GM12872 (cell line): ENCODE measurements at regions not wholly inside any gene's neighbourhood (a gene's known extent, or its start where the extent isn't known, plus 50 kb on each side); places are given as distances from the start of the nearest gene placed in this dataset.

ENCODE experiments used
- TF ChIP-seq, protein P1 (sequence below): IDR thresholded peaks from 3 replicates; pipeline ENCODE4 v1.5.1; 2011; ENCODE audit warnings: low read depth, mild to moderate bottlenecking, low read length, moderate library complexity; ENCODE audit not compliant: insufficient read depth

DNA sequence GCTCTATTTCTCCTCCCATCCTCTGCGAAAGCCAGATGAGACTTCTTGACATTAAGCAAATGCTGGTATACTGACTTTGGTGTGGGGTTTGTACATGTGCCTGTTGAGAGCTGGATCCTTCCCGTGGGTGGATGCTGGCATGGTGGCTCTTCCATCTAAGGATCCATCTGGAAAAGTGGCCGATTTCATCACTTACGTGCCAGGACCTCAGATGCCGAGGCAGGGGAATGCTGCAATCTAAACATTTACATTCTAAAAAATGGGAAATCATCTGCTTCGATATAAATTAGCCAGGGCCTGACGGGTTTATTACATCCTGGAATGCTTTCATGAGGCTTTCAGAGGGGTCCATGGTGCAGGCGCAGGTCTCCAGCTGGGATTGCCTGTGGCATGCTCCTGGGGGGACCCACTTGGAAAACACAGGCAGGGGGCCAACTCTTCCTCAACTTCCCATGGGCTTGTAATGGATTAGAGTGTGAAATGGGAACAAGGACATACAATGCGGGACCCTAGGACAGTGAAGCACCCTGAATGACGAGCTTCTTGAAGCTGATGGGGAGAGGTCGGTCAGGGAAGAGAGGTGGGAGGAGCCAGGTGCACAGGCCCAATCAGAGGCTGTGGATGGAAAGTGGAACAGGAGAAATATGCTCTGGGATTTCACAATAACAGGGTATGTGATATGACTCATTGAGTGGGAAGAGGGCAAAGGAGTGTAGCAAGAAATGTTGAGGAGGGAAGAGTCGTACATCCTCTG lies 105.5 kb upstream of the PITX1 start:
- TF ChIP-seq, protein P1, sequence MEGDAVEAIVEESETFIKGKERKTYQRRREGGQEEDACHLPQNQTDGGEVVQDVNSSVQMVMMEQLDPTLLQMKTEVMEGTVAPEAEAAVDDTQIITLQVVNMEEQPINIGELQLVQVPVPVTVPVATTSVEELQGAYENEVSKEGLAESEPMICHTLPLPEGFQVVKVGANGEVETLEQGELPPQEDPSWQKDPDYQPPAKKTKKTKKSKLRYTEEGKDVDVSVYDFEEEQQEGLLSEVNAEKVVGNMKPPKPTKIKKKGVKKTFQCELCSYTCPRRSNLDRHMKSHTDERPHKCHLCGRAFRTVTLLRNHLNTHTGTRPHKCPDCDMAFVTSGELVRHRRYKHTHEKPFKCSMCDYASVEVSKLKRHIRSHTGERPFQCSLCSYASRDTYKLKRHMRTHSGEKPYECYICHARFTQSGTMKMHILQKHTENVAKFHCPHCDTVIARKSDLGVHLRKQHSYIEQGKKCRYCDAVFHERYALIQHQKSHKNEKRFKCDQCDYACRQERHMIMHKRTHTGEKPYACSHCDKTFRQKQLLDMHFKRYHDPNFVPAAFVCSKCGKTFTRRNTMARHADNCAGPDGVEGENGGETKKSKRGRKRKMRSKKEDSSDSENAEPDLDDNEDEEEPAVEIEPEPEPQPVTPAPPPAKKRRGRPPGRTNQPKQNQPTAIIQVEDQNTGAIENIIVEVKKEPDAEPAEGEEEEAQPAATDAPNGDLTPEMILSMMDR = no peak

GRCh38 chr5:135138116-135138850 lies 104.3 kb upstream of the PITX1 start:
- TF ChIP-seq, protein P1 = no peak

DNA sequence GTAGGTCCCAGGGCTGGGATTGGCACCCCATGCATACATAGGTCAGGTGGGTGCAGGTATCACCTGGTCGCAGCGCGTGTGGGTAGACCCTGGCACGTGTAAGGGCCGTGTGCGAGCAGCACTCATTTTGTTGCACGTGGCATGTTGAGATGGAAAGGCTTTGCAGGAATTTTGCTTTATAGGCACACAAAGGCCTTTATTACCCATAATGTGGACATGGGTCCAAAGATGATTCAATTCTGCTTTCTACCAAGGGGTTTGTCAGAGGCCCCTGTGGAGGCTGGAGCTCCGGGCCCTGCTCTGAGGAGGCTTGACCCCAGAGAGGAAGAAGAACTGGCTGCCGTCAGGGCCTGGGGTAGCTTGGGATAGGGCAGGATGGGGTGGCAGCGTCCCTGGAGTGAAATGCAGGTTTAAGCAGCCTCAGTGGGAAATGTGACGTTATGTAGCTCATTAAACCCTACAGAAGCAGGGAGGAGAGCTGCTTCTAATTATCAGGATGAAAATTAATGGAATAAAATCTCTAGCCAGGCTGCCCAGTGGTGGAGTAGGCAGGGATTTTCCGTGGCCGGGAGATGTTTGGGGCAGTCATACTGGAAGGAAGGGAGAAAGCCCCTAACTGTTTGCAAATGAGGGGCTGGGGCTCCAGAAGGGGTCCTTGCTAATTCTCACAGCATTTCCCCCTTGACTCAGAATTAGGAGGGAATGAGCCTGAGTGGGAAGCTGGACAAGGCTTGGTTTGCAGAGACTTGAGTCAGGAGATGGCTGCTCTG lies 103.3 kb upstream of the PITX1 start:
- TF ChIP-seq, protein P1 = no peak

DNA sequence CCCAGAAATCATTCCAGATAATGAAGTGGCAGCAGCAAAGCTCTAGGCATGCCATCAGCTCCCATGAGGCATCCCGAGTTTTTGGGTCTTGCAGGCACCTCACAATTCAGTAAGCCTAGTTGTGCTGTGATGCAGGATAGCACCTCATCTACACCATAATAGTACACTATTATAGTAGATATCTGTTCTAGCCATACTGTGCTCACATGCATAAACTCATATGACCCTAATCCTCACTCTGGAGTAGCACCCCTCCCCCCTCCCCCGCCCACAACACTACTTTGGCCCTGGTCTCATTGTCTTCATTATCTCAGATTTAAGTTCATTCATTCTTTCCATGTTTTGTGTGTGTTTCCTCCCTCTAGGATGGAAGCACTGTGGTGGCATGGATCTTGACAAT lies 102.5 kb upstream of the PITX1 start:
- TF ChIP-seq, protein P1 = no peak

DNA sequence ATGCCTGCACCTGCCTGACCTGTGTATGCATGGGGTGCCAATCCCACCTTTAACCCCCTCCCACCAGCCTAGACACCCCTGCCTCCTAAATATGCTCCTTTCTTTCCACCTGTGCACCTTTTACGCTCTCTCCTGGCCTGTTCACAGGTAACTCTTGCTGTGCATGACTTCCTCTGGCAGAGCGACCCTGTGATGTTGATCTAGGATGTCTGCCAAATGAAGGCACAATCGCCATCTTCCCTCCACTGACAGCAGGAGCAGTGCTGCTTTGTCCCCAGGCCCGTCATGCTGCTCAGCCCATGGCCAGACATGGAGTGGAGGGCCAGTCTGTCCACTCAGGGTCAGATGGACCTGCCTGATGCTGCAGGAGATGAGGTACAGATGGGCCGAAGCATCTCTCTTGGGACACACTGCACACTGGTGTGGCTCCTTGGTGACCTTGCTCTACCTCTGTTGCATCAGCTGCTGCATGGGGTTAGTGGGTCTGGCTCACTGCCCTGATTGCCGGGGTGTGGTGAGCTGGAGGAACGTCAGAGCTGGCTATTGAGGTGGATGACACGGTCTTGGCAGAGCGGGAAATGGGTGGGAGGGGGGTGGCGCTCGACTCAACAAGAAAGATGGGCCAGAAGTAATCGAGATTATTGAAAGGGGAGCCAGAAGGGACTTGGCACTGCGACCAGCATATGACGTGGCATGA lies 101.7 kb upstream of the PITX1 start:
- TF ChIP-seq, protein P1 = no peak

DNA sequence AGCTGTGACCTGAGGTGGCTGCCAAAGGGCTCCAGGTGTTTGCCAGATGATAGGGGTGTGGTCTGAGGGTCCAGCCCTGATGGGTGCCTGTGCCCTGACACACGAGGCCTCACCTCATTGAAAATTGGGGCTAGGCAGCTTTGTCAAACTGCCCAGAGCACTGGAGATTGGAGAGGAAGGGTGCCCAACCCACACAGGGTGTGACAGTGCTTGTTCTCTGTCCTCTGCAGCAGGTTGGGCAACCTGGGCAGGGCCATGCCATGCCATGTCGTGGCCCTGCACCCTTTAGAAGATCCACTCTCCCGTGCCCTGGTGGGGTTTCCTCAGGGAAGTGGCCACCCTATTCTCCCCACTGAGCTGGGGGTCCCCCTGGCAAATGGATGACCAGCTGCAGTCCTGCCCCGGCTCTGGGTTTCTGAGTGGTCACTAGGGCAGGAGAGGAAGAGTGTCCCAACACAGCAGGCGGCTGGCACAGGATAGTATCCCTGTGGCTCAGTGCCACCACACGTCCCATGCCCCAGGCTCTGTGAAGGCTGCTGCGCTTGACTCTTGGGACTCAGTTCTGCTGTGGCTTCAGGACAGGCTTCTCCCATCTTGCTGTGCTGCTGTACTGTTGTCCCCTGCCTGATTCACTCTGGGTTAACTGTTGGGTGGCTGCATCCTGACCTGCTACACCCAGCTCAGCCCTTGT lies 100.8 kb upstream of the PITX1 start:
- TF ChIP-seq, protein P1 = no peak
